Left kidney (tissue), 1 donor: ENCODE measurements at regions not wholly inside any gene's neighbourhood (a gene's known extent, or its start where the extent isn't known, plus 50 kb on each side); places are given as distances from the start of the nearest gene placed in this dataset.
A peak's percentile ranks its signal among the peaks of the same experiment; 100 is the strongest.

Experiments used
- DNase-seq: peaks from one replicate; pipeline ENCODE4 v3.0.0-alpha.2; 2013

GRCh38 chr14:100438678-100439592 lies 115.8 kb downstream of the SLC25A47 start:
- DNase-seq, result peak; percentile 30

DNA sequence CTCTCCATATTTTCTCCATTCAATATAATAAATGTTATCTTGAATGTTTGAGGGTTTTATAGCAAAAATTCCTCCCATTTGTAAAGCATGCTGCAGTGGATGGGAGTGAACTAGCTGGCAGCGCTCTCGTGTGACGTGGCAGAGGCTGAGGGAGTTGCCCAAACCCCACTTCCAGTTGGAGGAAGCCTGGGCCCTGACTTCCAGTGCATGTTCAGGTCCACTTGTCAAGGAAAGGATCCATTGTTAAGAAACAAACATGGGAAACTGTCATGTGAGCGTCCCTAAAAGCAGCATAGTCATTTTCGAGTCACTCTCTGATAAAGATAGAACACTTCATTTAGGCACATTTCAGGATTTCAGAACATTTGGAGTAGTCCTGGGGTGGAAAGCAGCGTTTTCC lies 116.6 kb downstream of the SLC25A47 start:
- peak; percentile 18 for DNase-seq

GRCh38 chr14:100440207-100440631 lies 117.1 kb downstream of the SLC25A47 start:
- peak; percentile 70 for DNase-seq

- DNase-seq, result no peak
Observed at GRCh38 chr14:100440758-100441203, 117.6 kb downstream of the SLC25A47 start.

DNA sequence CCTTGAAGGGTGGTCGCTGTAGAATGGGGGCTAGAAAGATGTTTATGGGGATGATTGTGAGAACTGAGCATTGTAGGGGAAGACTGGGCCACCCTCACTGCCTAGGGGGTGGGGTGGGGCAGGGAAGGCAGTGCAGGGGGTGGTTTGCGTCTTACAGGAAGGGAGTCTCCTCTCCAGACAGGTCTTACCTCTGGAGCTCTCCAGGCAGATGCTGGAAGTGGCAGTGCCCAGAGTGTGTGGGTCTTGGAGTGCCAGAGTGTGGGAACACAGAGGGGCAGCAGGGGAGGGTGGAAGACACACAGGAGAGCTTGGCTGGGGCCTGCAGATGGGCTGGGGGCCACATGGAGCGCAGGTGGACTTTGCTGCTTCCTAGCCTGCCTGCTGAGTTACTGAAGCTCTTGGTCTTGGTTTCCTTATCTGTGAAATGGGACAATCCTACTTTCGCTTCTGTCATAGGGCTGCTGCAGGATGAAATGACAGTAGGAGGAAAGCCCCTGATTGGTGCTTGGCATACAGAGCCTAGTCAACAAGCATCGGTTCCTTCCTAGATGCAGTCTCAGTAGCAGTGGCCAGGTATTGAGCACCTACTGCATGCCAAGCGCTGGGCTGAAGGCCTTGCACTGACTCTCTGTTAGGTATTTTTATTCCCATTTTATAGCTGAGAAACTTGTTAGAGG lies 118.3 kb downstream of the SLC25A47 start:
- no peak for DNase-seq

DNA sequence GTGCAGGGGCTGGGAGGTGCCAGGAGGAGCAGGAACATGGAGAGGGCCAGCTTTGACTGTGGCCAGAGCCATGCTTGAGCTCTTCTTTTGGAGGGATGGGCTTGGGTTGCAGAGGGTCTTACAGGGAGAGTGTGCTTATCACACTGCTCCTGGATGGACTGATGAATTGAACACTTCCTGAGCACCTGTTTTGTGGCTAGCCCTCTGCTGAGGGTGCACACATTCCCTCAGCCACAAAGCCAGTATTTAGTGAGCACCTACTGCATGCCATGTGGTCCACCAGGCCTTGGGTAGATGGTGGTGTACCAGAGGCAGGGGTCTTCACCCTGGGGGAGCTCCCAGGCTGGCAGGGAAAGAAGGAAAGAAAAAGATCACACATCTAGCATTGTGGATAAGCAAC lies 118.9 kb downstream of the SLC25A47 start:
- DNase-seq, result no peak

GRCh38 chr14:100442498-100443490 lies 119.7 kb downstream of the SLC25A47 start:
- no peak for DNase-seq

DNA sequence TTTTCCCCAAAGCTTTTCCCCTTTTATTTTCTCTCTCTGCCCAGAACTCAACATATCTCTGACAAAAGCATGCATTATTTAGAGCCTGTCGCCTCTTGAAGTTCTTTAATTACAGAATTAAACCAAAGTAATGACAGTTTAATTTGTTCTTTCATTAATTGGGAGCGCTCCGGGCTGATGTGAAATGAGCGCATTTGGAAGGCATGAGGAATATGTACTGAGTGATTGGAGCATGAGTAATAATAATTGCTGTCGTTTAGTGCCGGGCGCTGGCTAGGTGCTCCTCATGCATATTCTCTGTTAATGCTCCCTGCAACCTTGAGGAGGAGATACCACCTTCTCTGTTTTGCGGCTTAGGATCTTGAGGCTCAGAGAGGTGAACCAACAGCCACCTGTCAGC lies 120.5 kb downstream of the SLC25A47 start:
- DNase-seq, result no peak

- no peak for DNase-seq
Observed at GRCh38 chr14:100445436-100446088, 122.4 kb downstream of the SLC25A47 start.

DNA sequence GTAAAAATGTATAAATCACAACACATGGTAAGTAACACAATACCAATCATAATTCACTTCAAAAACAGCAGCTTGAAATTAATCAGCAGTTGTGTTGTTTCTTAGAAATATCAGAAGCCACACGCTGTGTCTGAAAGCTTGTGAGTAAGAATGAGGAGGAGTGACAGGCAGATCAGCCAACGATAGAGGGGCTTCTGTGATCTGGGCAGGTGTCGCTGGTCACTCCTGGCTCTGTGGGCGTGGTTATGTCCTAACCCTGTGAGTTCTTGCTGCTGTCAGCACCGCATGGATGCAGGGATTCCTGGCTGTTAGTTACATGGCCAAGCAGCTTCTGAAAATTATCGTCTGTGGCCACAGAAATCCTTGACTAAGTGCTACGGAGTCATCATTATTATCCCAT lies 123.4 kb downstream of the SLC25A47 start:
- DNase-seq, result no peak

- DNase-seq, result no peak
Observed at GRCh38 chr14:100448376-100448775, 125.2 kb downstream of the SLC25A47 start.

DNA sequence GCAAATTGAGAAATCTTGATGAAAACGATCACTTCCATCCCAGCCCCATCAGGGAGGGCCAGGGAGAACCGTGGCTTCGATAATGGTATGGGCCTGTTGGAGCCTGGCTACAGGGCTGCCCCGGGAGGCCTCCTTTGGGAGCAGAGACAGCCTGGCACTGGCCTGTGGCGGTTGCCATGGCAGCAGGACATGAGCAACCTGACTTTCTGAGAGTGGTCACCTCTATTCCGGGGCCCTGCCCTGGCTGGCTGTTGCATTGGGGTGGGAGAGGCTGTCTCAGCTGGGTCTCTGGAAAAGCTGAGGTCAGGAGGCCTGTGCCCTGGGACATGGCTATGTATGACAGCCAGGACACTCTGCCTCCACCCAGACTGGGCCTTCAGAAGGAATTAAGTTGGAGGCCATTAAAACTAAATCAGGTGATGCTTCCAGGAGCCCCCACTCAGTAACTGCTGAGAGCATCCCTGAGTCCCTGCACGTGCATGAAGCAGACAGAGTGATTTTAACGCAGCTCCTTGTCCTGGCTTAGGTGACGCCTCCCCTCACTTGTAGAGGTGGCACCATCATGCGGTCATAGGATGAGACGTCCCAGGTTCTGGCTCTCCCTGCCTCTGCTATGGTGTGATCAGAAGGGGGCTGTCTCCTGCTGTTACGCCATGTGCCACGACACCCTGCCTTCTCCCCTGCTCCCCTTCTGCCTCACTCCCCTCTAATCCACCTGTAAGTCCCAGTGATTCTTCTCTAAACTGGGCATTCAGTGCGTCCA lies 126.3 kb downstream of the SLC25A47 start:
- no peak for DNase-seq

- DNase-seq, result no peak
Observed at GRCh38 chr14:100450049-100450448, 126.9 kb downstream of the SLC25A47 start.

DNA sequence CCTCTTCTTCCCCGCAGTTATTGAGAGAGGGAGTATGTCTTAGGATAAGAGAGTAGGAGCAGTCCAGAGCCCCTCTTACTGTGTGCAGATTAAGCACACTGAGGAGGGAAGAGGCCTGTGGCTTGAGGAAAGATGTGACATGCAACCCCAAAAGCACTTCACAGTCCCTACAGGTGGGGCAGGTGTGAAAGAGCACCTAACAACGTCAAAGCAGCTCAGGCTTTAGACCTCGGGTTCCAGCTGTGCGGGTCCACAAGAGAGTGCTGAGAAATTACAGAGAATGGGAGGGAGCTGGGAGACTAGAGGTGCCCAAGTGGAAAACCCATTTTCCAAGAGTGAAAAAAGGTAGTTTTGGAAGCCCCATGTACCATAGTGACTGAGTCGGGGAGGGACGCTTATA lies 127.6 kb downstream of the SLC25A47 start:
- DNase-seq, result no peak

DNA sequence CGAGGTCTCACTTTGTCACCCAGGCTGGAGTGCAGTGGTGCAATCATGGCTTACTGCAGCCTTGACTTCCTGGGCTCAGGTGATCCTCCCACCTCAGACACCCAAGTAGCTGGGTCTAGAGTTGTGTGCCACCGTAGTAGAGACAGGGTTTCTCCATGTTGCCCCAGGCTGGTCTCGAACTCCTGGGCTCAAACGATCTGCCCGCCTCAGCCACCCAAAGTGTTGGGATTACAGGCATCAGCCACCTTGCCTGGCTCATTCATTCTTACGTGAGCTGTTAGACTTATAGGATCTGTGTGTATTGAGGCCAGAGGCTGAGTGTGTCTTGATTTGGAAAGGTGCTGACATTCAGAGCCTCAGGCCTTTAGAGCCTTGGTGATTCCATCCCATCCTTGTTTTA lies 128.1 kb downstream of the SLC25A47 start:
- DNase-seq, result no peak

GRCh38 chr14:100453930-100454329 lies 130.8 kb downstream of the SLC25A47 start:
- no peak for DNase-seq

DNA sequence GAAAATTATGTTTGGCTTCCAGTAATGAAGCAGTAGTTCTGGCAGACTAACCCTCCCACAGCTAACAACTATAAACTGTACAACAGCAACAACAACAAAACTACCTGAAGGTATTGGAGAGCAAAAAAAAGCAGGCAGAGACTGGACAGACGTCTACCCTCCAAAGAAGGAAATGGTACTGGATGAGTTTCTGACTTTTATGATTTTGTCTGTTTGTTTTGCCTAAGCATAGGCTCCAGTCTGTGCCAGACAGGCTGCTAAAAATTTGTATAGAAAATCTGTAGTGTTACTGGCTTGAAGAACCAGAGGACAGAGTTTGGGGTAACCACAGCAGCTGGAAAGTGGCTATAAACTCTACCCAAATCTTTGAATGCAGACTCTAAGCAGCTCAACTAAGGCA lies 131.3 kb downstream of the SLC25A47 start:
- no peak for DNase-seq

DNA sequence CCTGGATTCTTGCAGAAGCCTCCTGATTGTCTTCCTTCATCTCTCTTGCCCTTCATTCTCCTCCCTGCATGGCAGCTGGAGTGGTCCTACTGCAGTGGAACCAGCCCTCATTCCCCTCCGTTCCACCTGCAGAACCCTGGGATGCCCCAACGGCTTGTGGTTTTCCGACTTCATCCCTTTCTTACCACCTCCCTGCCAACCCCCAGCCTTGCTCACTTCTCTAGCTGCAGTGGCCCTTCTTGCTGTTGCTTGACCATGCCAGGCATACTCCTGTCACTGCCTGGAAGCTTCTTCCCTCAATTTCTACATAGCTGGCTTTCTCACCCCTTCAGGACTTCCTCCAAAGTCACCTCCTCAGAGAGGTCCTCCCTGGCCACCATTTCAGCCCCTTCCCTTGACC lies 123.3 kb downstream of the BEGAIN start:
- no peak for DNase-seq

GRCh38 chr14:100466111-100466856 lies 120.9 kb downstream of the BEGAIN start:
- no peak for DNase-seq
